Heart left ventricle (tissue), 16 donors: ENCODE measurements at regions not wholly inside any gene's neighbourhood (a gene's known extent, or its start where the extent isn't known, plus 50 kb on each side); places are given as distances from the start of the nearest gene placed in this dataset.
A peak's percentile ranks its signal among the peaks of the same experiment; 100 is the strongest.

Experiments used
- ATAC-seq, 4 donors: fragments of 200-7000 bp; cut with Tn5 transposase; one replicate each; pipeline ENCODE4 v1.9.1; 2020 to 2022; ENCODE audit warnings: moderate library complexity in 4 of 4, mild to moderate bottlenecking in 3 of 4, moderate number of reproducible peaks in 1 of 4
- DNase-seq, 5 donors: peaks; one replicate each; pipeline ENCODE4 v3.0.0-alpha.2; 2020
- H3K27ac ChIP-seq, 12 donors: fragments of 200-600 bp; sonication (generic) in 4 of 12; one replicate each; pipeline versions ENCODE4 v1.5.0 to v1.8.0; 2016 to 2022; ENCODE audit warnings: mild to moderate bottlenecking in 2 of 12
- H3K27me3 ChIP-seq, 9 donors: fragments of 200-600 bp; sonication (generic) in 2 of 9; one replicate each; pipeline versions ENCODE4 v1.5.1 to v1.8.0; 2016 to 2022; ENCODE audit warnings: mild to moderate bottlenecking in 3 of 9
- H3K36me3 ChIP-seq, 9 donors: fragments of 200-600 bp; sonication (generic) in 2 of 9; one replicate each; pipeline versions ENCODE4 v1.5.0 to v1.8.0; 2018 to 2022; ENCODE audit warnings: mild to moderate bottlenecking in 2 of 9
- H3K4me1 ChIP-seq, 12 donors: fragments of 200-600 bp; sonication (generic) in 4 of 12; one replicate each; pipeline versions ENCODE4 v1.5.0 to v1.8.0; 2016 to 2022; ENCODE audit warnings: mild to moderate bottlenecking in 3 of 12
- H3K4me3 ChIP-seq, 12 donors: fragments of 200-600 bp; sonication (generic) in 4 of 12; one replicate each; pipeline versions ENCODE4 v1.5.0 to v1.8.0; 2017 to 2022; ENCODE audit warnings: mild to moderate bottlenecking in 9 of 12, moderate library complexity in 4 of 12
- H3K9me3 ChIP-seq, 12 donors: fragments of 200-600 bp; sonication (generic) in 4 of 12; one replicate each; pipeline versions ENCODE4 v1.5.0 to v1.8.0; 2016 to 2022; ENCODE audit warnings: mild to moderate bottlenecking in 1 of 12
- POLR2A ChIP-seq, 2 donors: fragments of 450-650 bp; IDR thresholded peaks; one replicate each; pipeline ENCODE4 v1.6.1; 2017; ENCODE audit warnings: antibody characterized with exemption in 2 of 2, mild to moderate bottlenecking in 2 of 2, moderate library complexity in 2 of 2
- WGBS, 4 donors: extraction: QIAGEN DNeasy Blood & Tissue Kit in 2 of 4; methylation state at CpG; one replicate each; pipeline versions ENCODE4 v1.1.5 to v1.1.7; 2013 to 2018; 5-methylcytosine and 5-hydroxymethylcytosine counted together
- intact Hi-C, 10 donors: fragments of 100-400 bp; cut with DNase I; formaldehyde crosslinking; loops; one replicate each; pipeline versions ENCODE4 v1.11.1 to v1.14.2; 2022
- TF ChIP-seq, protein P1 (sequence below), 12 donors: fragments of 200-600 bp; sonication (generic) in 4 of 12; IDR thresholded peaks; one replicate each; pipeline versions ENCODE4 v1.5.0 to v1.8.0; 2018 to 2022; ENCODE audit warnings: antibody characterized with exemption in 12 of 12, mild to moderate bottlenecking in 5 of 12
- donor health status: ischemic (EF 13 %, LVEDD 7.1; RV severe dilation, severe dysfunction).
- donor health status: healthy with polysubstance abuse.
- donor health status: DM: no; HTN: yes; CAD: no.
- donor health status: DM: no; HTN: no; CAD: no.
- donor health status: ischemic (EF 25% LVEDD 6.9; RV normal size, moderate dysfunction).
- donor health status: ischemic (EF 25% LVEDD 5.7; RV mildly dilated, moderate dysfunction).
- donor health status: healthy.
- donor health status: DM: yes; HTN: yes; CAD: no.
- donor health status: ischemic (EF 35%, LVEDD 5.7; RV mildly dilated, moderate dysfunction).
- donor health status: nonischemic (EF 11% LVEDD 7.7; RV severe dilation, severe dysfunction).
- donor health status: DM: yes; HTN: yes; CAD: no.
- donor health status: PGD.
- donor health status: ischemic (EF 29% LVEDD 5.4; RV normal size, mild dysfunction).
- donor health status: nonischemic (EF 23%, LVEDD 6.1; RV moderate dilation, normal function).

DNA sequence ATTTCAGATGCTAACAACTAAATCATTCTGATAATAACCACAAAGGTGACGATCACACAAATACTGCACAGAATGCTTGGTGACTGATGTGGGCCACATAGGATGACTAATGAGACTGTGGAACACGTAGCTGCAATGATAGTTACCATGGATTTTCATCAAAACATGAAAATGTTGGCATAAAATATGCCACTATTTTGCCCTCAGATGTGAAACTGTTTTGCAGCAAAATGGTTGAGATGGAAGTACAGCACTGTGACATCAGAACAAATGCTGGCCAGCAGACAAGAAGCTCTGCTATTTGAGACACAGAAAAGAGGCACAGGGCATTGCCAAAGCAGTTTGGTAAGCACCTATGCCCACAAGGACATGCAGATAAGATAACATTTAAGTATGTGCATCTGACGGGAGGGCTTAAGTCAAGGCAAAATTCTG, 83.8 kb downstream of the NIBAN1 start:
- peak overlapping the region; percentile 62 to 90 (median 81) for H3K27ac ChIP-seq
- H3K4me3 ChIP-seq, result peak overlapping the region in 1 of 12 donors; percentile 7
- DNase-seq, result peak in 4 of 5 donors; percentile 49 to 70 (median 64)
- peak; percentile 84 to 88 (median 86) for ATAC-seq
- no peaks in the 10 kb centered on the region for H3K9me3 ChIP-seq
- intact Hi-C loops, result loop anchor here in 2 of 10 donors (5.0 to 10.0 kb wide), 4 partner anchors 63 to 84 kb away; partner anchors contain the start of gene NIBAN1 (in 2 of the 2)
- H3K4me1 ChIP-seq, result peaks cover 0 to 92% (median 63%) of the 10 kb centered on the region in 12 donors
- 26 to 42% (median 35%) methylated on average over 3 of the region's 3 CpGs for WGBS, 4 donors
- TF ChIP-seq, protein P1, sequence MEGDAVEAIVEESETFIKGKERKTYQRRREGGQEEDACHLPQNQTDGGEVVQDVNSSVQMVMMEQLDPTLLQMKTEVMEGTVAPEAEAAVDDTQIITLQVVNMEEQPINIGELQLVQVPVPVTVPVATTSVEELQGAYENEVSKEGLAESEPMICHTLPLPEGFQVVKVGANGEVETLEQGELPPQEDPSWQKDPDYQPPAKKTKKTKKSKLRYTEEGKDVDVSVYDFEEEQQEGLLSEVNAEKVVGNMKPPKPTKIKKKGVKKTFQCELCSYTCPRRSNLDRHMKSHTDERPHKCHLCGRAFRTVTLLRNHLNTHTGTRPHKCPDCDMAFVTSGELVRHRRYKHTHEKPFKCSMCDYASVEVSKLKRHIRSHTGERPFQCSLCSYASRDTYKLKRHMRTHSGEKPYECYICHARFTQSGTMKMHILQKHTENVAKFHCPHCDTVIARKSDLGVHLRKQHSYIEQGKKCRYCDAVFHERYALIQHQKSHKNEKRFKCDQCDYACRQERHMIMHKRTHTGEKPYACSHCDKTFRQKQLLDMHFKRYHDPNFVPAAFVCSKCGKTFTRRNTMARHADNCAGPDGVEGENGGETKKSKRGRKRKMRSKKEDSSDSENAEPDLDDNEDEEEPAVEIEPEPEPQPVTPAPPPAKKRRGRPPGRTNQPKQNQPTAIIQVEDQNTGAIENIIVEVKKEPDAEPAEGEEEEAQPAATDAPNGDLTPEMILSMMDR (IDR thresholded peaks at IDR 0.05), result no peak
- TF ChIP-seq POLR2A (IDR thresholded peaks at IDR 0.05), result no peak
- H3K27me3 ChIP-seq, result no peaks in the 10 kb centered on the region
- H3K36me3 ChIP-seq, result peaks cover 0 to 43% (median 21%) of the 10 kb centered on the region in 9 donors

GRCh38 chr1:184889902-184890301, 84.4 kb downstream of the NIBAN1 start:
- Histone ChIP-seq H3K27ac (peak overlapping the region; percentile 62 to 90 (median 81)), H3K9me3 (no peaks in the 10 kb centered on the region), H3K4me1 (peaks cover 0 to 92% (median 61%) of the 10 kb centered on the region in 12 donors), H3K36me3 (peaks cover 0 to 43% (median 21%) of the 10 kb centered on the region in 9 donors), H3K4me3 (no peak overlapping the region), H3K27me3 (no peaks in the 10 kb centered on the region)
- ATAC-seq (peak in 3 of 4 donors; percentile 2 to 17 (median 5)), DNase-seq (no peak)
- no peak for TF ChIP-seq POLR2A (IDR thresholded peaks at IDR 0.05)
- TF ChIP-seq, protein P1 (IDR thresholded peaks at IDR 0.05), result no peak
- 19 to 30% (median 28%) methylated on average over 3 of the region's 3 CpGs for WGBS, 4 donors
- intact Hi-C loops, result loop anchor here in 6 of 10 donors (5.0 to 10.0 kb wide), 6 partner anchors 62 to 85 kb away; partner anchors contain the start of gene NIBAN1 (in 4 of the 6)

GRCh38 chr1:184889166-184889565, 85.1 kb downstream of the NIBAN1 start:
- Histone ChIP-seq H3K27ac (peak overlapping the region; percentile 62 to 90 (median 81)), H3K4me1 (peaks cover 0 to 88% (median 60%) of the 10 kb centered on the region in 12 donors), H3K9me3 (no peaks in the 10 kb centered on the region), H3K4me3 (no peak overlapping the region), H3K27me3 (no peaks in the 10 kb centered on the region), H3K36me3 (peaks cover 0 to 48% (median 21%) of the 10 kb centered on the region in 9 donors)
- DNase-seq (no peak), ATAC-seq (no peak)
- WGBS, 4 donors, result 42 to 54% (median 47%) methylated on average over 1 of the region's 1 CpG
- TF ChIP-seq, protein P1 (IDR thresholded peaks at IDR 0.05), result no peak
- TF ChIP-seq POLR2A (IDR thresholded peaks at IDR 0.05), result no peak
- intact Hi-C loops, result loop anchor here in 4 of 10 donors (5.0 to 10.0 kb wide), 3 partner anchors 63 to 86 kb away; partner anchors contain the start of gene NIBAN1 (in 2 of the 4)

DNA sequence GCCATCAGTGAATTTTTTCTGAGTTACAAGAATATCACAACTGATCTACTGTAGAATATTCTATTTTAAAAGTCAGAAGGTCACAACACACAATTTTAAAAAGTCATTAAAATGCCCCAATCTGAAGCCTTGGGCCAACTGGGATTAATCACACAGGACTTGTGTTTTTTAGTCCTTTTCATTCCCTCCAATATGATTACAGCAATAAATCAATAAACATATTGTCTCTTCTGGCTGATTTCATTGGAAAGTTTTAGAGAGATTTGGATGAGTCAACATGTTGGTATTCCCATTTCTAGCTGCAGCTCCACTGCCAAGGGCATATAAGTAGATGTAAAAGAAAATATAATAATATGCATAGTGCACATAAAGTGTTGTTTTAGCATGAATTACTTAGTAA, 85.8 kb downstream of the NIBAN1 start:
- ATAC-seq, result no peak
- H3K27ac ChIP-seq, result peak overlapping the region in 10 of 12 donors; percentile 3 to 90 (median 82)
- no peaks in the 10 kb centered on the region for H3K9me3 ChIP-seq
- DNase-seq, result no peak
- no peak overlapping the region for H3K4me3 ChIP-seq
- H3K4me1 ChIP-seq, result peaks cover 0 to 89% (median 59%) of the 10 kb centered on the region in 12 donors
- H3K27me3 ChIP-seq, result no peaks in the 10 kb centered on the region
- TF ChIP-seq, protein P1 (IDR thresholded peaks at IDR 0.05), result no peak
- TF ChIP-seq POLR2A (IDR thresholded peaks at IDR 0.05), result no peak
- intact Hi-C loops, result loop anchor here in 4 of 10 donors (5.0 to 10.0 kb wide), 3 partner anchors 64 to 86 kb away; partner anchors contain the start of gene NIBAN1 (in 2 of the 4)
- H3K36me3 ChIP-seq, result peaks cover 0 to 48% (median 21%) of the 10 kb centered on the region in 9 donors
